SK-N-SH (cell line): ENCODE measurements at regions not wholly inside any gene's neighbourhood (a gene's known extent, or its start where the extent isn't known, plus 50 kb on each side); places are given as distances from the start of the nearest gene placed in this dataset.

ENCODE experiments used
- CTCF ChIA-PET: fragments of 300-600, 350-600 bp; formaldehyde crosslinking; extraction: SDS; loops from one replicate; lab custom pipeline; 2021; lab: Yijun Ruan, JAX
- POLR2A ChIA-PET: fragments of 350-600 bp; sonication (Branson Sonifier 250); formaldehyde crosslinking; extraction: SDS; loops from one replicate; lab custom pipeline; 2020; ENCODE audit warnings: antibody characterized with exemption, inconsistent platforms; lab: Yijun Ruan, JAX
- DNase-seq: peaks from one replicate; pipeline ENCODE4 v3.0.0; 2012
- H2AFZ ChIP-seq: fragments of 200-600 bp; sonication (generic); 2 replicates; pipeline ENCODE4 v1.8.1; 2016; ENCODE audit warnings: antibody characterized with exemption, mild to moderate bottlenecking, low read depth
- H3F3A ChIP-seq: fragments of 200-600 bp; sonication (generic); replicated peaks from 2 replicates; pipeline ENCODE3; 2016; ENCODE audit warnings: antibody characterized with exemption, mild to moderate bottlenecking; ENCODE audit not compliant: insufficient read depth
- H3K27ac ChIP-seq, 2 experiments: fragments of 200-500 bp in 1 of 2; fragments of 200-600 bp in 1 of 2; sonication (Bioruptor generic) in 1 of 2; sonication (generic), shearing (Covaris generic) in 1 of 2; 2 replicates each; pipeline versions ENCODE4 v1.5.1 to v1.6.1; 2014 to 2016; ENCODE audit warnings: low read depth in 2 of 2, inconsistent platforms in 1 of 2, low read length in 1 of 2, mild to moderate bottlenecking in 1 of 2, mixed read lengths in 1 of 2
- H3K27me3 ChIP-seq: fragments of 200-600 bp; sonication (generic), shearing (Covaris generic); 2 replicates; pipeline ENCODE4 v1.6.1; 2016; ENCODE audit warnings: mixed run types; ENCODE audit not compliant: insufficient read depth
- H3K36me3 ChIP-seq, 2 experiments: fragments of 200-500 bp in 1 of 2; fragments of 200-600 bp in 1 of 2; sonication (Bioruptor generic) in 1 of 2; sonication (generic) in 1 of 2; replicated peaks in 1 of 2; 2 replicates each; pipeline versions ENCODE3 to v1.5.1; 2014 to 2016; ENCODE audit warnings: low read length in 1 of 2, mild to moderate bottlenecking in 1 of 2; ENCODE audit not compliant: insufficient read depth in 2 of 2, control insufficient read depth in 1 of 2
- H3K4me1 ChIP-seq, 2 experiments: fragments of 200-500 bp in 1 of 2; fragments of 200-600 bp in 1 of 2; sonication (Bioruptor generic) in 1 of 2; sonication (generic), shearing (Covaris generic) in 1 of 2; 2 replicates each; pipeline versions ENCODE4 v1.5.1 to v1.6.1; 2014 to 2016; ENCODE audit warnings: low read depth in 1 of 2, low read length in 1 of 2, mixed run types in 1 of 2; ENCODE audit not compliant: insufficient read depth in 2 of 2, control insufficient read depth in 1 of 2
- H3K4me2 ChIP-seq: fragments of 200-600 bp; sonication (generic), shearing (Covaris generic); 2 replicates; pipeline ENCODE4 v1.6.1; 2017; ENCODE audit warnings: mixed run types
- H3K4me3 ChIP-seq, 2 experiments: fragments of 200-500 bp in 1 of 2; fragments of 200-600 bp in 1 of 2; sonication (Bioruptor generic) in 1 of 2; sonication (generic), shearing (Covaris generic) in 1 of 2; 2 replicates each; pipeline versions ENCODE4 v1.5.1 to v1.8.1; 2014 to 2016; ENCODE audit warnings: low read depth in 2 of 2, inconsistent platforms in 1 of 2, low read length in 1 of 2, mild to moderate bottlenecking in 1 of 2, mixed read lengths in 1 of 2, moderate library complexity in 1 of 2
- H3K79me2 ChIP-seq: fragments of 200-600 bp; sonication (generic); 2 replicates; pipeline ENCODE4 v1.8.1; 2017; ENCODE audit warnings: mild to moderate bottlenecking; ENCODE audit not compliant: insufficient read depth
- H3K9ac ChIP-seq: fragments of 200-600 bp; sonication (generic); 2 replicates; pipeline ENCODE4 v1.6.1; 2017; ENCODE audit warnings: mixed run types
- H3K9me2 ChIP-seq: fragments of 200-600 bp; sonication (generic); 2 replicates; pipeline ENCODE4 v1.6.1; 2017; ENCODE audit warnings: mixed run types
- H3K9me3 ChIP-seq: fragments of 200-600 bp; sonication (generic); 2 replicates; pipeline ENCODE4 v1.6.1; 2017; ENCODE audit warnings: mixed run types, mild to moderate bottlenecking, moderate library complexity
- H4K20me1 ChIP-seq: fragments of 200-600 bp; sonication (generic); 2 replicates; pipeline ENCODE4 v1.6.1; 2017; ENCODE audit warnings: mild to moderate bottlenecking, mixed run types; ENCODE audit not compliant: insufficient read depth
- CTCF ChIP-seq: fragments of 200-600 bp; sonication (generic); IDR thresholded peaks from 2 replicates; pipeline ENCODE4 v1.6.1; 2017; ENCODE audit warnings: antibody characterized with exemption, mild to moderate bottlenecking, moderate library complexity
- EP300 ChIP-seq, 2 experiments: IDR thresholded peaks; 2 replicates each; pipeline versions ENCODE4 v1.4.0 to v1.6.1; 2012; ENCODE audit warnings: borderline replicate concordance in 1 of 2, low read depth in 1 of 2, low read length in 1 of 2
- FOSL2 ChIP-seq: IDR thresholded peaks from 2 replicates; pipeline ENCODE4 v1.4.0; 2012; ENCODE audit warnings: low read depth, mild to moderate bottlenecking, moderate library complexity, borderline replicate concordance
- FOXJ3 ChIP-seq: sonication (generic); formaldehyde crosslinking; IDR thresholded peaks from 2 replicates; pipeline ENCODE4 v1.5.1; 2020; ENCODE audit warnings: mild to moderate bottlenecking, missing genetic modification reagents
- FOXM1 ChIP-seq: IDR thresholded peaks from 2 replicates; pipeline ENCODE4 v1.4.0; 2012; ENCODE audit warnings: low read depth, mild to moderate bottlenecking
- GABPA ChIP-seq: IDR thresholded peaks from 2 replicates; pipeline ENCODE4 v1.4.0; 2012; ENCODE audit warnings: low read depth, mild to moderate bottlenecking
- GATA2 ChIP-seq: sonication (generic); formaldehyde crosslinking; IDR thresholded peaks from 2 replicates; pipeline ENCODE4 v1.5.0; 2020; ENCODE audit warnings: mild to moderate bottlenecking, missing genetic modification reagents
- JUND ChIP-seq: IDR thresholded peaks from 2 replicates; pipeline ENCODE4 v1.4.0; 2012
- MXI1 ChIP-seq: IDR thresholded peaks from 2 replicates; pipeline ENCODE4 v1.6.1; 2012; ENCODE audit warnings: mild to moderate bottlenecking, low read depth, low read length, improper control_type of control experiment
- NFIC ChIP-seq: IDR thresholded peaks from 2 replicates; pipeline ENCODE4 v1.4.0; 2012; ENCODE audit warnings: borderline replicate concordance
- PBX3 ChIP-seq: IDR thresholded peaks from 2 replicates; pipeline ENCODE4; 2012
- POLR2AphosphoS5 ChIP-seq: IDR thresholded peaks from 2 replicates; pipeline ENCODE4 v1.6.1; 2012; ENCODE audit warnings: low read depth, low read length
- RAD21 ChIP-seq: IDR thresholded peaks from 2 replicates; pipeline ENCODE4 v1.6.1; 2012; ENCODE audit warnings: mild to moderate bottlenecking, low read length
- RFX5 ChIP-seq: IDR thresholded peaks from 2 replicates; pipeline ENCODE4 v1.6.1; 2012; ENCODE audit warnings: mild to moderate bottlenecking, improper control_type of control experiment, low read length
- RXRA ChIP-seq: IDR thresholded peaks from 2 replicates; pipeline ENCODE4 v1.4.0; 2012; ENCODE audit warnings: low read depth, mild to moderate bottlenecking, borderline replicate concordance
- SMC3 ChIP-seq: IDR thresholded peaks from 2 replicates; pipeline ENCODE4 v1.6.1; 2012; ENCODE audit warnings: low read depth, low read length, improper control_type of control experiment
- TAF1 ChIP-seq: IDR thresholded peaks from 2 replicates; pipeline ENCODE4 v1.6.1; 2012; ENCODE audit warnings: low read depth, mild to moderate bottlenecking, low read length, moderate library complexity, borderline replicate concordance
- TEAD4 ChIP-seq: IDR thresholded peaks from 2 replicates; pipeline ENCODE4 v1.4.0; 2012; ENCODE audit warnings: mild to moderate bottlenecking, borderline replicate concordance; ENCODE audit not compliant: insufficient read depth
- USF1 ChIP-seq: IDR thresholded peaks from 2 replicates; pipeline ENCODE4 v1.4.0; 2012; ENCODE audit warnings: low read depth, borderline replicate concordance
- USF2 ChIP-seq: fragments of 150-350 bp; IDR thresholded peaks from 2 replicates; pipeline ENCODE4 v1.6.1; 2017; ENCODE audit warnings: antibody characterized with exemption, low read length, low read depth, borderline replicate concordance
- WGBS: methylation state at CpG from one replicate; pipeline ENCODE4 v1.1.6; 2017; ENCODE audit warnings: low lambda C conversion rate; 5-methylcytosine and 5-hydroxymethylcytosine counted together

- Histone ChIP-seq H3K36me3 (no peaks in the 10 kb centered on the region), H2AFZ (no peak overlapping the region), H3K4me2 (no peak overlapping the region), H3K9ac (no peak overlapping the region), H3F3A (no peaks in the 10 kb centered on the region), H3K9me2 (no peaks in the 10 kb centered on the region), H3K79me2 (no peaks in the 10 kb centered on the region), H3K27me3 (no peaks in the 10 kb centered on the region), H3K27ac (no peak overlapping the region), H3K4me3 (no peak overlapping the region), H3K4me1 (peaks cover 11 to 14% of the 10 kb centered on the region in 2 experiments; a peak in 2 of 4 replicates), H4K20me1 (no peaks in the 10 kb centered on the region), H3K9me3 (no peaks in the 10 kb centered on the region)
- no peak for TF ChIP-seq NFIC
- no peak for TF ChIP-seq TEAD4
- no peak for TF ChIP-seq RFX5
- no peak for TF ChIP-seq SMC3
- no peak for TF ChIP-seq FOXJ3
- TF ChIP-seq RXRA, result no peak
- no peak for TF ChIP-seq POLR2AphosphoS5
- no peak for TF ChIP-seq CTCF
- TF ChIP-seq GATA2, result no peak
- TF ChIP-seq FOXM1, result no peak
- no peak for TF ChIP-seq PBX3
- TF ChIP-seq JUND, result no peak
- TF ChIP-seq FOSL2, result no peak
- TF ChIP-seq GABPA, result no peak
- TF ChIP-seq USF1, result no peak
- TF ChIP-seq RAD21, result no peak
- no peak for TF ChIP-seq EP300 (IDR thresholded peaks at IDR 0.05; ENCODE audit: borderline replicate concordance in 1 of 2, low read depth in 1 of 2, low read length in 1 of 2)
- TF ChIP-seq TAF1, result no peak
- TF ChIP-seq MXI1, result no peak
- TF ChIP-seq USF2, result no peak
- CTCF ChIA-PET, result no interaction called here
- no peak for DNase-seq
- POLR2A ChIA-PET, result no interaction called here
- 65% methylated on average over 2 of the region's 2 CpGs for WGBS
Observed at GRCh38 chr1:55503663-55504305, 288.6 kb upstream of the USP24 start.
